ENCODE measurements at regions not wholly inside any gene's neighbourhood (a gene's known extent, or its start where the extent isn't known, plus 50 kb on each side); places are given as distances from the start of the nearest gene placed in this dataset.

GRCh38 chr12:90399357-90399756 is 555.6 kb downstream of the CCER1 start:
- no peak overlapping the region for H3K4me3 ChIP-seq
- no peak for DNase-seq (ENCODE audit: low spot score)
- H3K36me3 ChIP-seq = no peaks in the 10 kb centered on the region
- H3K27me3 ChIP-seq = no peaks in the 10 kb centered on the region
- TF ChIP-seq CTCF (IDR thresholded peaks at IDR 0.05) = no peak
- no peaks in the 10 kb centered on the region for H3K4me1 ChIP-seq
- H3K27ac ChIP-seq = no peak overlapping the region
- H3K9me3 ChIP-seq = peaks cover 0 to 30% of the 10 kb centered on the region in 2 donors

GRCh38 chr12:90398285-90398836 is 556.6 kb downstream of the CCER1 start:
- Histone ChIP-seq H3K27ac (no peak overlapping the region), H3K9me3 (peaks cover 0 to 30% of the 10 kb centered on the region in 2 donors), H3K4me1 (no peaks in the 10 kb centered on the region), H3K4me3 (no peak overlapping the region), H3K27me3 (no peaks in the 10 kb centered on the region), H3K36me3 (no peaks in the 10 kb centered on the region)
- no peak for TF ChIP-seq CTCF (IDR thresholded peaks at IDR 0.05)
- DNase-seq (ENCODE audit: low spot score) = no peak

GRCh38 chr12:90396556-90396955 is 558.4 kb downstream of the CCER1 start:
- no peaks in the 10 kb centered on the region for H3K27me3 ChIP-seq
- H3K27ac ChIP-seq = no peak overlapping the region
- H3K4me1 ChIP-seq = no peaks in the 10 kb centered on the region
- no peak for TF ChIP-seq CTCF (IDR thresholded peaks at IDR 0.05)
- H3K9me3 ChIP-seq = peaks cover 0 to 30% of the 10 kb centered on the region in 2 donors
- no peak for DNase-seq (ENCODE audit: low spot score)
- no peaks in the 10 kb centered on the region for H3K36me3 ChIP-seq
- H3K4me3 ChIP-seq = no peak overlapping the region

- Histone ChIP-seq H3K4me3 (no peak overlapping the region), H3K9me3 (peaks cover 0 to 30% of the 10 kb centered on the region in 2 donors), H3K27ac (no peak overlapping the region), H3K4me1 (no peaks in the 10 kb centered on the region), H3K27me3 (no peaks in the 10 kb centered on the region), H3K36me3 (no peaks in the 10 kb centered on the region)
- DNase-seq (ENCODE audit: low spot score) = no peak
- TF ChIP-seq CTCF (IDR thresholded peaks at IDR 0.05) = no peak
Observed at GRCh38 chr12:90393652-90394051, 561.3 kb downstream of the CCER1 start.

GRCh38 chr12:90393089-90393488 is 561.9 kb downstream of the CCER1 start:
- no peak for DNase-seq (ENCODE audit: low spot score)
- H3K4me1 ChIP-seq = no peaks in the 10 kb centered on the region
- H3K4me3 ChIP-seq = no peak overlapping the region
- H3K27ac ChIP-seq = no peak overlapping the region
- H3K36me3 ChIP-seq = no peaks in the 10 kb centered on the region
- TF ChIP-seq CTCF (IDR thresholded peaks at IDR 0.05) = no peak
- no peaks in the 10 kb centered on the region for H3K27me3 ChIP-seq
- H3K9me3 ChIP-seq = peaks cover 0 to 28% of the 10 kb centered on the region in 2 donors

GRCh38 chr12:90390947-90391346 is 564.0 kb downstream of the CCER1 start:
- Histone ChIP-seq H3K9me3 (peaks cover 0 to 10% of the 10 kb centered on the region in 2 donors), H3K27me3 (no peaks in the 10 kb centered on the region), H3K36me3 (no peaks in the 10 kb centered on the region), H3K4me3 (no peak overlapping the region), H3K27ac (no peak overlapping the region), H3K4me1 (no peaks in the 10 kb centered on the region)
- no peak for TF ChIP-seq CTCF (IDR thresholded peaks at IDR 0.05)
- no peak for DNase-seq (ENCODE audit: low spot score)

Measured in right atrium auricular region (tissue), 2 donors.